IMR-90 (cell line): ENCODE measurements at regions not wholly inside any gene's neighbourhood (a gene's known extent, or its start where the extent isn't known, plus 50 kb on each side); places are given as distances from the start of the nearest gene placed in this dataset.

Experiments
- ATAC-seq: fragments of 200-7000 bp; cut with Tn5 transposase; 2 replicates; pipeline ENCODE4 v1.9.1; 2020; ENCODE audit warnings: low read depth, mild to moderate bottlenecking, moderate library complexity
- BruUV-seq: library from RNA; stranded (reverse); fragments of 400-500 nt; replicated peaks from 2 replicates; lab custom pipeline; 2021; lab: Mats Ljungman, UMichigan
- CTCF ChIA-PET: fragments of 300-600 bp; formaldehyde crosslinking; extraction: SDS; loops from one replicate; lab custom pipeline; 2021; ENCODE audit warnings: antibody characterized with exemption; lab: Yijun Ruan, JAX
- POLR2A ChIA-PET: fragments of 300-600 bp; sonication (Branson Sonifier 250); formaldehyde crosslinking; loops from one replicate; lab custom pipeline; 2022; ENCODE audit warnings: antibody characterized with exemption; ENCODE audit not compliant: unreplicated experiment; lab: Charles Lee
- DNase-seq: peaks from one replicate; pipeline ENCODE4 v3.0.0; 2013
- H2AFZ ChIP-seq: replicated peaks from 2 replicates; pipeline ENCODE3; 2013; ENCODE audit warnings: low read length, mild to moderate bottlenecking; ENCODE audit not compliant: poor library complexity
- H2AK5ac ChIP-seq: 2 replicates; pipeline ENCODE4 v1.6.1; 2013; ENCODE audit warnings: low read depth, low read length, inconsistent platforms
- H2AK9ac ChIP-seq: replicated peaks from 2 replicates; pipeline ENCODE3; 2013; ENCODE audit warnings: mild to moderate bottlenecking, low read depth, low read length, moderate library complexity; ENCODE audit not compliant: poor library complexity
- H2BK120ac ChIP-seq: 2 replicates; pipeline ENCODE4 v1.6.1; 2013; ENCODE audit warnings: low read depth, low read length, inconsistent platforms
- H2BK15ac ChIP-seq: 3 replicates; pipeline ENCODE4 v1.6.1; 2013; ENCODE audit warnings: low read depth, low read length, inconsistent platforms
- H2BK20ac ChIP-seq: 2 replicates; pipeline ENCODE4 v1.6.1; 2013; ENCODE audit warnings: low read depth, mild to moderate bottlenecking, inconsistent platforms, low read length, moderate library complexity
- H2BK5ac ChIP-seq: 2 replicates; pipeline ENCODE4 v1.6.1; 2013; ENCODE audit warnings: mild to moderate bottlenecking, low read depth, low read length, inconsistent platforms; ENCODE audit not compliant: poor library complexity, severe bottlenecking
- H3K14ac ChIP-seq: replicated peaks from 2 replicates; pipeline ENCODE4 v1.6.1; 2013; ENCODE audit warnings: low read depth, low read length, inconsistent platforms
- H3K18ac ChIP-seq: 2 replicates; pipeline ENCODE4 v1.6.1; 2013; ENCODE audit warnings: low read depth, low read length, control low read depth
- H3K23ac ChIP-seq: 2 replicates; pipeline ENCODE4 v1.6.1; 2013; ENCODE audit warnings: low read depth, low read length, inconsistent platforms
- H3K27ac ChIP-seq: 2 replicates; pipeline ENCODE4 v1.5.1; 2013; ENCODE audit warnings: mild to moderate bottlenecking, control low read depth, low read length; ENCODE audit not compliant: insufficient read depth
- H3K27me3 ChIP-seq: 2 replicates; pipeline ENCODE4 v1.6.1; 2013; ENCODE audit warnings: low read length; ENCODE audit not compliant: control insufficient read depth, insufficient read depth
- H3K36me3 ChIP-seq: 2 replicates; pipeline ENCODE4 v1.6.1; 2013; ENCODE audit warnings: low read length, mixed read lengths; ENCODE audit not compliant: control insufficient read depth, insufficient read depth
- H3K4ac ChIP-seq: 2 replicates; pipeline ENCODE4 v1.6.1; 2013; ENCODE audit warnings: low read depth, low read length, inconsistent platforms
- H3K4me1 ChIP-seq: 2 replicates; pipeline ENCODE4 v1.6.1; 2013; ENCODE audit warnings: low read length, mixed read lengths; ENCODE audit not compliant: control insufficient read depth, insufficient read depth
- H3K4me2 ChIP-seq: 2 replicates; pipeline ENCODE4 v1.6.1; 2013; ENCODE audit warnings: low read depth, mild to moderate bottlenecking, control low read depth, low read length, moderate library complexity
- H3K4me3 ChIP-seq: 2 replicates; pipeline ENCODE4 v1.5.1; 2013; ENCODE audit warnings: low read depth, mild to moderate bottlenecking, control low read depth, low read length, moderate library complexity; ENCODE audit not compliant: insufficient read depth
- H3K56ac ChIP-seq: 2 replicates; pipeline ENCODE4 v1.6.1; 2013; ENCODE audit warnings: low read length, inconsistent platforms; ENCODE audit not compliant: insufficient read depth; ENCODE audit errors: extremely low read depth
- H3K79me1 ChIP-seq, 2 experiments: 2 replicates each; pipeline ENCODE4 v1.6.1; 2013; ENCODE audit warnings: low read length in 2 of 2, inconsistent platforms in 1 of 2, low read depth in 1 of 2
- H3K9ac ChIP-seq: 2 replicates; pipeline ENCODE4 v1.6.1; 2013; ENCODE audit warnings: low read depth, low read length, control low read depth
- H3K9me1 ChIP-seq: 2 replicates; pipeline ENCODE4 v1.6.1; 2013; ENCODE audit warnings: low read length, inconsistent platforms; ENCODE audit not compliant: insufficient read depth
- H3K9me3 ChIP-seq: 2 replicates; pipeline ENCODE4 v1.6.1; 2013; ENCODE audit warnings: low read length; ENCODE audit not compliant: control insufficient read depth, insufficient read depth
- H4K20me1 ChIP-seq: 2 replicates; pipeline ENCODE4 v1.6.1; 2013; ENCODE audit warnings: low read length, inconsistent platforms; ENCODE audit not compliant: insufficient read depth
- H4K5ac ChIP-seq: 2 replicates; pipeline ENCODE4 v1.6.1; 2013; ENCODE audit warnings: mild to moderate bottlenecking, low read depth, low read length, control low read depth
- H4K8ac ChIP-seq, 2 experiments: 2 replicates each; pipeline ENCODE4 v1.6.1; 2013; ENCODE audit warnings: low read depth in 2 of 2, low read length in 2 of 2, control low read depth in 1 of 2, inconsistent platforms in 1 of 2
- H4K91ac ChIP-seq: 2 replicates; pipeline ENCODE4 v1.6.1; 2013; ENCODE audit warnings: low read depth, low read length, inconsistent platforms; ENCODE audit not compliant: insufficient read depth
- BHLHE40 ChIP-seq: fragments of 150-350 bp; IDR thresholded peaks from 2 replicates; pipeline ENCODE4 v1.6.1; 2016; ENCODE audit warnings: mild to moderate bottlenecking, low read depth, low read length
- CEBPB ChIP-seq: IDR thresholded peaks from 2 replicates; pipeline ENCODE4 v1.6.1; 2012; ENCODE audit warnings: low read depth, low read length, improper control_type of control experiment
- ELK1 ChIP-seq: fragments of 150-350 bp; IDR thresholded peaks from 2 replicates; pipeline ENCODE4 v1.6.1; 2016; ENCODE audit warnings: low read depth, mild to moderate bottlenecking, low read length, moderate library complexity, borderline replicate concordance
- FOS ChIP-seq: fragments of 150-350 bp; IDR thresholded peaks from 2 replicates; pipeline ENCODE4 v1.6.1; 2016; ENCODE audit warnings: low read depth, low read length
- MAZ ChIP-seq: IDR thresholded peaks from 2 replicates; pipeline ENCODE4 v1.6.1; 2012; ENCODE audit warnings: low read depth, mild to moderate bottlenecking, low read length, improper control_type of control experiment, moderate library complexity, borderline replicate concordance
- MXI1 ChIP-seq: IDR thresholded peaks from 2 replicates; pipeline ENCODE4 v1.6.1; 2012; ENCODE audit warnings: low read depth, mild to moderate bottlenecking, low read length, moderate library complexity, borderline replicate concordance
- POLR2A ChIP-seq: IDR thresholded peaks from 2 replicates; pipeline ENCODE4 v1.6.1; 2012; ENCODE audit warnings: mild to moderate bottlenecking, low read depth, low read length
- RFX5 ChIP-seq: IDR thresholded peaks from 2 replicates; pipeline ENCODE4 v1.8.0; 2012; ENCODE audit warnings: low read depth, mild to moderate bottlenecking, low read length, moderate library complexity
- SMC3 ChIP-seq: fragments of 150-350 bp; IDR thresholded peaks from 2 replicates; pipeline ENCODE4 v1.6.1; 2016; ENCODE audit warnings: low read depth, mild to moderate bottlenecking, antibody characterized with exemption, low read length, moderate library complexity
- USF2 ChIP-seq: fragments of 150-350 bp; IDR thresholded peaks from 2 replicates; pipeline ENCODE4 v1.6.1; 2017; ENCODE audit warnings: mild to moderate bottlenecking, antibody characterized with exemption, low read length, low read depth
- WGBS, 2 experiments: methylation state at CpG; one replicate each; pipeline versions ENCODE4 v1.1.5 to v1.1.7; 2013; ENCODE audit warnings: missing lambda C conversion rate in 2 of 2; ENCODE audit not compliant: insufficient read length in 1 of 2; ENCODE audit errors: extremely low coverage in 2 of 2; 5-methylcytosine and 5-hydroxymethylcytosine counted together
- dilution Hi-C: fragments of 300-500 bp; cut with HindIII; formaldehyde crosslinking; loops from one replicate; pipeline ENCODE4 v1.14.3; 2018; ENCODE audit warnings: low sequenced_read_pairs; ENCODE audit not compliant: unreplicated experiment
- in situ Hi-C: fragments of 300-500 bp; cut with MboI; formaldehyde crosslinking; loops from 3 replicates; pipeline ENCODE4 v1.14.3; 2019; ENCODE audit warnings: low sequenced_read_pairs, inconsistent platforms, mixed read lengths
- intact Hi-C: fragments of 100-400 bp; cut with micrococcal nuclease; formaldehyde crosslinking; loops from 2 replicates; pipeline ENCODE4 v1.10.0; 2022

- TF ChIP-seq MAZ: no peak
Measured at GRCh38 chr12:105481392-105482300, 151.2 kb downstream of the C12orf75 start (continued).

- Histone ChIP-seq H2AK5ac (no peak overlapping the region), H3K79me1 (no peaks in the 10 kb centered on the region; a peak in 1 of 4 replicates), H3K9me3 (no peaks in the 10 kb centered on the region), H3K4me2 (no peak overlapping the region), H3K36me3 (no peaks in the 10 kb centered on the region), H2BK15ac (no peak overlapping the region), H4K5ac (no peak overlapping the region), H2AK9ac (no peak overlapping the region), H4K8ac (no peak overlapping the region), H3K27ac (no peak overlapping the region), H3K18ac (no peak overlapping the region), H3K27me3 (no peaks in the 10 kb centered on the region), H2BK120ac (no peak overlapping the region), H4K20me1 (no peaks in the 10 kb centered on the region), H3K56ac (no peak overlapping the region), H3K4me3 (no peak overlapping the region), H3K23ac (no peak overlapping the region), H2BK20ac (no peak overlapping the region), H3K9me1 (peaks cover 16% of the 10 kb centered on the region), H4K91ac (no peak overlapping the region), H2BK5ac (no peak overlapping the region), H3K9ac (no peak overlapping the region), H3K4ac (no peak overlapping the region), H2AFZ (no peak overlapping the region), H3K4me1 (peaks cover 5% of the 10 kb centered on the region; the same call in 1 of the 2 replicates), H3K14ac (no peak overlapping the region)
- no peak for ATAC-seq
- dilution Hi-C loops: no loop called here
- no CpG with 5 or more reads among the region's 1 CpG for WGBS, 2 experiments
- TF ChIP-seq ELK1 (no peak), CEBPB (no peak), MXI1 (no peak), POLR2A (no peak), RFX5 (no peak), BHLHE40 (no peak), USF2 (no peak), FOS (no peak), SMC3 (no peak)
- no peak for DNase-seq
- ChIA-PET POLR2A (no interaction called here), CTCF (no interaction called here)
- no TSS peak for BruUV-seq
- in situ Hi-C loops: no loop called here
- intact Hi-C loops: no loop called here
Measured at GRCh38 chr12:105482951-105483350, 152.5 kb downstream of the C12orf75 start.
